HCT116 (cell line): ENCODE measurements at regions not wholly inside any gene's neighbourhood (a gene's known extent, or its start where the extent isn't known, plus 50 kb on each side); places are given as distances from the start of the nearest gene placed in this dataset.

Experiments used
- ATAC-seq: fragments of 200-7000 bp; cut with Tn5 transposase; 2 replicates; pipeline ENCODE4 v1.9.1; 2020; ENCODE audit warnings: mild to moderate bottlenecking, moderate library complexity
- BruUV-seq: library from RNA; stranded (reverse); fragments of 400-500 nt; replicated peaks from 2 replicates; lab custom pipeline; 2021; lab: Mats Ljungman, UMichigan
- CTCF ChIA-PET: fragments of 300-600 bp; sonication (Branson Sonifier 250); formaldehyde crosslinking; loops from one replicate; lab custom pipeline; 2021; ENCODE audit warnings: antibody characterized with exemption; lab: Charles Lee
- POLR2A ChIA-PET: fragments of 300-600, 350-600 bp; sonication (Branson Sonifier 250); formaldehyde crosslinking; loops from one replicate; lab custom pipeline; 2021; ENCODE audit warnings: antibody characterized with exemption; lab: Charles Lee
- RAD21 ChIA-PET, 2 experiments: fragments of 300-600 bp; sonication (Branson Sonifier 250); formaldehyde crosslinking; loops; one replicate each; lab custom pipeline; 2023; ENCODE audit warnings: low total read pairs in 2 of 2; ENCODE audit not compliant: uncharacterized antibody in 2 of 2, unreplicated experiment in 2 of 2, low non-redundant PET in 1 of 2; lab: Charles Lee
- DNase-seq: peaks from one replicate; pipeline ENCODE4 v3.0.0-alpha.2; 2010; ENCODE audit warnings: low read depth, low spot score
- H2AFZ ChIP-seq: fragments of 200-600 bp; shearing (Covaris generic), sonication (generic); 2 replicates; pipeline ENCODE4 v1.6.1; 2017; ENCODE audit warnings: low read depth, mixed run types, mixed read lengths, antibody characterized with exemption, low read length; ENCODE audit not compliant: poor library complexity, severe bottlenecking
- H3K27ac ChIP-seq: 2 replicates; pipeline ENCODE4 v1.5.1; 2012; ENCODE audit warnings: low read depth, low read length
- H3K27me3 ChIP-seq: fragments of 200-600 bp; sonication (generic); 2 replicates; pipeline ENCODE4 v1.6.1; 2016; ENCODE audit warnings: mixed run types, low read length, mixed read lengths; ENCODE audit not compliant: insufficient read depth
- H3K36me3 ChIP-seq, 2 experiments: fragments of 200-500 bp in 1 of 2; fragments of 200-600 bp in 1 of 2; sonication (Bioruptor generic) in 1 of 2; sonication (generic) in 1 of 2; 2 replicates each; pipeline versions ENCODE4 v1.5.1 to v1.6.1; 2014 to 2016; ENCODE audit warnings: low read length in 2 of 2, inconsistent platforms in 1 of 2, mixed read lengths in 1 of 2, mixed run types in 1 of 2; ENCODE audit not compliant: insufficient read depth in 2 of 2, control insufficient read depth in 1 of 2
- H3K4me1 ChIP-seq, 2 experiments: fragments of 200-600 bp in 1 of 2; sonication (generic) in 1 of 2; 2 replicates each; pipeline versions ENCODE4 v1.5.1 to v1.6.1; 2012 to 2017; ENCODE audit warnings: low read length in 2 of 2, inconsistent platforms in 1 of 2, mild to moderate bottlenecking in 1 of 2, mixed read lengths in 1 of 2, mixed run types in 1 of 2, moderate library complexity in 1 of 2; ENCODE audit not compliant: insufficient read depth in 2 of 2, control insufficient read depth in 1 of 2
- H3K4me2 ChIP-seq: fragments of 200-600 bp; sonication (generic); 2 replicates; pipeline ENCODE4 v1.6.1; 2017; ENCODE audit warnings: mixed run types, low read length, mixed read lengths
- H3K4me3 ChIP-seq, 2 experiments: fragments of 200-600 bp in 1 of 2; sonication (generic) in 1 of 2; replicated peaks in 1 of 2; 2 replicates each; pipeline ENCODE4 v1.5.1; 2011 to 2016; ENCODE audit warnings: low read length in 2 of 2, control low read depth in 1 of 2, low read depth in 1 of 2, mild to moderate bottlenecking in 1 of 2, mixed read lengths in 1 of 2, mixed run types in 1 of 2
- H3K79me2 ChIP-seq: fragments of 200-600 bp; sonication (generic); 2 replicates; pipeline ENCODE4 v1.6.1; 2017; ENCODE audit warnings: mild to moderate bottlenecking, mixed run types, low read length, moderate library complexity, mixed read lengths; ENCODE audit not compliant: insufficient read depth
- H3K9ac ChIP-seq: fragments of 200-600 bp; sonication (generic); 2 replicates; pipeline ENCODE4 v1.6.1; 2016; ENCODE audit warnings: low read length, mixed read lengths
- H3K9me2 ChIP-seq: fragments of 200-600 bp; sonication (generic), shearing (Covaris generic); 2 replicates; pipeline ENCODE4 v1.6.1; 2017; ENCODE audit warnings: mixed run types, mild to moderate bottlenecking, moderate library complexity; ENCODE audit not compliant: insufficient read depth
- H3K9me3 ChIP-seq, 2 experiments: fragments of 200-500 bp in 1 of 2; fragments of 200-600 bp in 1 of 2; sonication (Bioruptor generic) in 1 of 2; sonication (generic) in 1 of 2; 2 replicates each; pipeline ENCODE4 v1.6.1; 2014 to 2017; ENCODE audit warnings: low read length in 2 of 2, mixed read lengths in 2 of 2, inconsistent platforms in 1 of 2, low read depth in 1 of 2, mild to moderate bottlenecking in 1 of 2, mixed run types in 1 of 2, moderate library complexity in 1 of 2; ENCODE audit not compliant: control insufficient read depth in 1 of 2, insufficient read depth in 1 of 2
- H4K20me1 ChIP-seq: fragments of 200-600 bp; sonication (generic), shearing (Covaris generic); 2 replicates; pipeline ENCODE4 v1.6.1; 2017; ENCODE audit warnings: mixed run types, mild to moderate bottlenecking, moderate library complexity; ENCODE audit not compliant: insufficient read depth
- CBX3 ChIP-seq: IDR thresholded peaks from 2 replicates; pipeline ENCODE4 v1.6.1; 2012; ENCODE audit warnings: low read depth
- CEBPB ChIP-seq: IDR thresholded peaks from 2 replicates; pipeline ENCODE4 v1.6.1; 2012; ENCODE audit warnings: low read depth
- EGR1 ChIP-seq: IDR thresholded peaks from 2 replicates; pipeline ENCODE4 v1.6.1; 2012; ENCODE audit warnings: low read depth
- ELF1 ChIP-seq: IDR thresholded peaks from 2 replicates; pipeline ENCODE4 v1.6.1; 2012; ENCODE audit warnings: low read depth, borderline replicate concordance
- EZH2 ChIP-seq: fragments of 200-600 bp; sonication (generic); IDR thresholded peaks from 2 replicates; pipeline ENCODE4 v1.6.1; 2017; ENCODE audit warnings: antibody characterized with exemption, mixed run types
- EZH2phosphoT487 ChIP-seq: fragments of 200-600 bp; IDR thresholded peaks from 2 replicates; pipeline ENCODE4 v1.6.1; 2018; ENCODE audit warnings: antibody characterized with exemption, borderline replicate concordance
- POLR2A ChIP-seq: IDR thresholded peaks from 2 replicates; pipeline ENCODE4 v1.7.0; 2011; ENCODE audit warnings: borderline replicate concordance; ENCODE audit not compliant: insufficient read depth, insufficient read length; ENCODE audit errors: extremely low read depth
- POLR2AphosphoS5 ChIP-seq: IDR thresholded peaks from 2 replicates; pipeline ENCODE4 v1.6.1; 2011; ENCODE audit warnings: mild to moderate bottlenecking, low read depth, low read length, moderate library complexity
- RAD21 ChIP-seq: IDR thresholded peaks from 2 replicates; pipeline ENCODE4 v1.6.1; 2012; ENCODE audit warnings: low read depth, mild to moderate bottlenecking
- SIN3A ChIP-seq: IDR thresholded peaks from 2 replicates; pipeline ENCODE4 v1.6.1; 2012; ENCODE audit warnings: low read depth
- TCF7L2 ChIP-seq: IDR thresholded peaks from 2 replicates; pipeline ENCODE4 v1.7.0; 2011; ENCODE audit warnings: borderline replicate concordance, inconsistent platforms; ENCODE audit not compliant: insufficient read depth, insufficient read length; ENCODE audit errors: extremely low read depth
- YY1 ChIP-seq: IDR thresholded peaks from 2 replicates; pipeline ENCODE4 v1.6.1; 2011; ENCODE audit warnings: low read length, low read depth, moderate library complexity, mild to moderate bottlenecking; ENCODE audit not compliant: insufficient replicate concordance; ENCODE audit errors: extremely low read depth
- ZBTB33 ChIP-seq: IDR thresholded peaks from 2 replicates; pipeline ENCODE4 v1.6.1; 2011; ENCODE audit warnings: mild to moderate bottlenecking, low read length, moderate library complexity; ENCODE audit not compliant: insufficient replicate concordance; ENCODE audit errors: extremely low read depth
- ZNF274 ChIP-seq: fragments of 200-500 bp; sonication (Bioruptor generic); IDR thresholded peaks from 2 replicates; pipeline ENCODE4 v1.6.1; 2014; ENCODE audit warnings: mild to moderate bottlenecking, low read depth, low read length, inconsistent platforms
- intact Hi-C: fragments of 100-400 bp; cut with micrococcal nuclease; formaldehyde crosslinking; loops from 2 replicates; pipeline ENCODE4 v1.10.0; 2022
- TF ChIP-seq, protein P1 (sequence below): IDR thresholded peaks from 2 replicates; pipeline ENCODE4 v1.6.1; 2012
- TF ChIP-seq, protein P2 (sequence below): IDR thresholded peaks from 2 replicates; pipeline ENCODE4 v1.6.1; 2012; ENCODE audit warnings: low read depth
- TF ChIP-seq, protein P3 (sequence below): IDR thresholded peaks from 2 replicates; pipeline ENCODE4 v1.6.1; 2012
- TF ChIP-seq, protein P4 (sequence below), 3 experiments: fragments of 200-600 bp in 1 of 3; sonication (generic) in 1 of 3; IDR thresholded peaks in 2 of 3; conservative IDR thresholded peaks in 1 of 3; 2 replicates each; pipeline ENCODE4 v1.5.1; 2012 to 2017; ENCODE audit warnings: low read depth in 2 of 3, low read length in 2 of 3, antibody characterized with exemption in 1 of 3, borderline replicate concordance in 1 of 3, control low read depth in 1 of 3, mild to moderate bottlenecking in 1 of 3, mixed read lengths in 1 of 3, mixed run types in 1 of 3, moderate library complexity in 1 of 3; ENCODE audit not compliant: insufficient read depth in 1 of 3

DNA sequence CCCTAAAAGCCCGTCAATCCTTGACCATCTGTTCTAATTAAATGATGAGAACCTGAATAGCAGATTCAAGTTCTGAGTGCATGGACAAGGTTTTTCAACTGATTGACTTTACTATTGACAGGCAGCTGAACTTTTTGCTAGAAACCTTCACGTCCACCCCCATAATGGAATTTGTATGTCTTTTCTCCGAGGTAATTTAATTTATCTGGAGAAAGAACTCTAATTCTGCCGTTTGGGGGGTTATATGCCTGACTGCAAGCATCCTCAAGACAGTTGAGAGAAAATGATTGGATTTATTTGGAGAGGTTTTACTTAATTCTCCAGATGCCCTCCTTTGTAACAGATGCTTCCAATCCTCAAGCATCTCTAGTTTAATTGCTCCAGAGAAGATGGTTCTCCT is 1053.4 kb upstream of the AUTS2 start:
- CTCF ChIA-PET, result no interaction called here
- Histone ChIP-seq H3K36me3 (no peaks in the 10 kb centered on the region), H3K4me3 (no peak overlapping the region), H3K9me3 (peaks cover 10 to 20% of the 10 kb centered on the region in 2 experiments; a peak in 2 of 4 replicates), H3K27me3 (no peaks in the 10 kb centered on the region), H3K9me2 (no peaks in the 10 kb centered on the region), H3K4me1 (no peaks in the 10 kb centered on the region), H3K79me2 (no peaks in the 10 kb centered on the region), H3K4me2 (no peak overlapping the region), H4K20me1 (no peaks in the 10 kb centered on the region), H3K9ac (no peak overlapping the region), H2AFZ (no peak overlapping the region), H3K27ac (no peak overlapping the region)
- no peak for TF ChIP-seq RAD21
- no peak for TF ChIP-seq EGR1
- TF ChIP-seq TCF7L2, result no peak
- TF ChIP-seq ELF1, result no peak
- no peak for TF ChIP-seq CBX3
- TF ChIP-seq ZBTB33, result no peak
- TF ChIP-seq, protein P1, sequence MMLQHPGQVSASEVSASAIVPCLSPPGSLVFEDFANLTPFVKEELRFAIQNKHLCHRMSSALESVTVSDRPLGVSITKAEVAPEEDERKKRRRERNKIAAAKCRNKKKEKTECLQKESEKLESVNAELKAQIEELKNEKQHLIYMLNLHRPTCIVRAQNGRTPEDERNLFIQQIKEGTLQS, result no peak
- no peak for TF ChIP-seq CEBPB
- TF ChIP-seq, protein P2, sequence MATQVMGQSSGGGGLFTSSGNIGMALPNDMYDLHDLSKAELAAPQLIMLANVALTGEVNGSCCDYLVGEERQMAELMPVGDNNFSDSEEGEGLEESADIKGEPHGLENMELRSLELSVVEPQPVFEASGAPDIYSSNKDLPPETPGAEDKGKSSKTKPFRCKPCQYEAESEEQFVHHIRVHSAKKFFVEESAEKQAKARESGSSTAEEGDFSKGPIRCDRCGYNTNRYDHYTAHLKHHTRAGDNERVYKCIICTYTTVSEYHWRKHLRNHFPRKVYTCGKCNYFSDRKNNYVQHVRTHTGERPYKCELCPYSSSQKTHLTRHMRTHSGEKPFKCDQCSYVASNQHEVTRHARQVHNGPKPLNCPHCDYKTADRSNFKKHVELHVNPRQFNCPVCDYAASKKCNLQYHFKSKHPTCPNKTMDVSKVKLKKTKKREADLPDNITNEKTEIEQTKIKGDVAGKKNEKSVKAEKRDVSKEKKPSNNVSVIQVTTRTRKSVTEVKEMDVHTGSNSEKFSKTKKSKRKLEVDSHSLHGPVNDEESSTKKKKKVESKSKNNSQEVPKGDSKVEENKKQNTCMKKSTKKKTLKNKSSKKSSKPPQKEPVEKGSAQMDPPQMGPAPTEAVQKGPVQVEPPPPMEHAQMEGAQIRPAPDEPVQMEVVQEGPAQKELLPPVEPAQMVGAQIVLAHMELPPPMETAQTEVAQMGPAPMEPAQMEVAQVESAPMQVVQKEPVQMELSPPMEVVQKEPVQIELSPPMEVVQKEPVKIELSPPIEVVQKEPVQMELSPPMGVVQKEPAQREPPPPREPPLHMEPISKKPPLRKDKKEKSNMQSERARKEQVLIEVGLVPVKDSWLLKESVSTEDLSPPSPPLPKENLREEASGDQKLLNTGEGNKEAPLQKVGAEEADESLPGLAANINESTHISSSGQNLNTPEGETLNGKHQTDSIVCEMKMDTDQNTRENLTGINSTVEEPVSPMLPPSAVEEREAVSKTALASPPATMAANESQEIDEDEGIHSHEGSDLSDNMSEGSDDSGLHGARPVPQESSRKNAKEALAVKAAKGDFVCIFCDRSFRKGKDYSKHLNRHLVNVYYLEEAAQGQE, result no peak
- no peak for TF ChIP-seq YY1
- TF ChIP-seq POLR2AphosphoS5, result no peak
- no peak for TF ChIP-seq EZH2phosphoT487
- TF ChIP-seq, protein P3, sequence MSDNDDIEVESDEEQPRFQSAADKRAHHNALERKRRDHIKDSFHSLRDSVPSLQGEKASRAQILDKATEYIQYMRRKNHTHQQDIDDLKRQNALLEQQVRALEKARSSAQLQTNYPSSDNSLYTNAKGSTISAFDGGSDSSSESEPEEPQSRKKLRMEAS, result no peak
- no peak for TF ChIP-seq ZNF274
- TF ChIP-seq SIN3A, result no peak
- TF ChIP-seq POLR2A, result no peak
- no peak for TF ChIP-seq EZH2
- TF ChIP-seq, protein P4, sequence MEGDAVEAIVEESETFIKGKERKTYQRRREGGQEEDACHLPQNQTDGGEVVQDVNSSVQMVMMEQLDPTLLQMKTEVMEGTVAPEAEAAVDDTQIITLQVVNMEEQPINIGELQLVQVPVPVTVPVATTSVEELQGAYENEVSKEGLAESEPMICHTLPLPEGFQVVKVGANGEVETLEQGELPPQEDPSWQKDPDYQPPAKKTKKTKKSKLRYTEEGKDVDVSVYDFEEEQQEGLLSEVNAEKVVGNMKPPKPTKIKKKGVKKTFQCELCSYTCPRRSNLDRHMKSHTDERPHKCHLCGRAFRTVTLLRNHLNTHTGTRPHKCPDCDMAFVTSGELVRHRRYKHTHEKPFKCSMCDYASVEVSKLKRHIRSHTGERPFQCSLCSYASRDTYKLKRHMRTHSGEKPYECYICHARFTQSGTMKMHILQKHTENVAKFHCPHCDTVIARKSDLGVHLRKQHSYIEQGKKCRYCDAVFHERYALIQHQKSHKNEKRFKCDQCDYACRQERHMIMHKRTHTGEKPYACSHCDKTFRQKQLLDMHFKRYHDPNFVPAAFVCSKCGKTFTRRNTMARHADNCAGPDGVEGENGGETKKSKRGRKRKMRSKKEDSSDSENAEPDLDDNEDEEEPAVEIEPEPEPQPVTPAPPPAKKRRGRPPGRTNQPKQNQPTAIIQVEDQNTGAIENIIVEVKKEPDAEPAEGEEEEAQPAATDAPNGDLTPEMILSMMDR (IDR thresholded peaks at IDR 0.05 in 2 of 3, conservative IDR thresholded peaks at IDR 0.05 in 1 of 3; ENCODE audit: borderline replicate concordance in 1 of 3, insufficient read depth in 1 of 3, low read depth in 2 of 3, low read length in 2 of 3), result no peak
- BruUV-seq, result no TSS peak
- RAD21 ChIA-PET, result no interaction called here
- DNase-seq (no peak), ATAC-seq (no peak)
- POLR2A ChIA-PET, result no interaction called here
- intact Hi-C loops, result no loop called here
